Heart left ventricle (tissue), 13 donors: ENCODE measurements at regions not wholly inside any gene's neighbourhood (a gene's known extent, or its start where the extent isn't known, plus 50 kb on each side); places are given as distances from the start of the nearest gene placed in this dataset.

Experiments used
- POLR2A ChIP-seq, 2 donors: fragments of 450-650 bp; IDR thresholded peaks; one replicate each; pipeline ENCODE4 v1.6.1; 2017; ENCODE audit warnings: antibody characterized with exemption in 2 of 2, mild to moderate bottlenecking in 2 of 2, moderate library complexity in 2 of 2
- TF ChIP-seq, protein P1 (sequence below), 12 donors: fragments of 200-600 bp; sonication (generic) in 4 of 12; IDR thresholded peaks; one replicate each; pipeline versions ENCODE4 v1.5.0 to v1.8.0; 2018 to 2022; ENCODE audit warnings: antibody characterized with exemption in 12 of 12, mild to moderate bottlenecking in 5 of 12
- donor health status: ischemic (EF 13 %, LVEDD 7.1; RV severe dilation, severe dysfunction).
- donor health status: DM: no; HTN: yes; CAD: no.
- donor health status: DM: no; HTN: no; CAD: no.
- donor health status: ischemic (EF 25% LVEDD 6.9; RV normal size, moderate dysfunction).
- donor health status: ischemic (EF 25% LVEDD 5.7; RV mildly dilated, moderate dysfunction).
- donor health status: ischemic (EF 35%, LVEDD 5.7; RV mildly dilated, moderate dysfunction).
- donor health status: nonischemic (EF 11% LVEDD 7.7; RV severe dilation, severe dysfunction).
- donor health status: DM: yes; HTN: yes; CAD: no.
- donor health status: PGD.
- donor health status: ischemic (EF 29% LVEDD 5.4; RV normal size, mild dysfunction).
- donor health status: nonischemic (EF 23%, LVEDD 6.1; RV moderate dilation, normal function).

DNA sequence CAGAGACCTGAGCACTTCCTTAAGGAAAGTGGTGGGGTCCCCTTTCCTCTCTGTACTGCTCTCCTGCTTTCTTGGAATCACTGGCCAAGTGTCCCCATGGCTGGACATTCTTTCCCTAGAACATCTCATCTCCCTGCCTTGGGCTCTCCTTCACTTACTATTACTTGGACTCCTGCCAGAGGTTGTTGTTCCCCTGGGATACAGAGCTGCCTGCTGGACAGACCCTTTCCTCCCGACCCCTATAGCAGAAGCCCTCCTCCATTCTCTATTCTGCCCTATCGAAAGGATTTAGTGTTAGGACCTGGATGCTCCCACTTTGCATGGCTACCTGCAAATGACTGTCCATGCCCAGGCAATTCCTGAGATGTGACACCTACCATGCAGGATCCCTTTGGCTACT is 164.3 kb upstream of the PODXL start:
- TF ChIP-seq, protein P1, sequence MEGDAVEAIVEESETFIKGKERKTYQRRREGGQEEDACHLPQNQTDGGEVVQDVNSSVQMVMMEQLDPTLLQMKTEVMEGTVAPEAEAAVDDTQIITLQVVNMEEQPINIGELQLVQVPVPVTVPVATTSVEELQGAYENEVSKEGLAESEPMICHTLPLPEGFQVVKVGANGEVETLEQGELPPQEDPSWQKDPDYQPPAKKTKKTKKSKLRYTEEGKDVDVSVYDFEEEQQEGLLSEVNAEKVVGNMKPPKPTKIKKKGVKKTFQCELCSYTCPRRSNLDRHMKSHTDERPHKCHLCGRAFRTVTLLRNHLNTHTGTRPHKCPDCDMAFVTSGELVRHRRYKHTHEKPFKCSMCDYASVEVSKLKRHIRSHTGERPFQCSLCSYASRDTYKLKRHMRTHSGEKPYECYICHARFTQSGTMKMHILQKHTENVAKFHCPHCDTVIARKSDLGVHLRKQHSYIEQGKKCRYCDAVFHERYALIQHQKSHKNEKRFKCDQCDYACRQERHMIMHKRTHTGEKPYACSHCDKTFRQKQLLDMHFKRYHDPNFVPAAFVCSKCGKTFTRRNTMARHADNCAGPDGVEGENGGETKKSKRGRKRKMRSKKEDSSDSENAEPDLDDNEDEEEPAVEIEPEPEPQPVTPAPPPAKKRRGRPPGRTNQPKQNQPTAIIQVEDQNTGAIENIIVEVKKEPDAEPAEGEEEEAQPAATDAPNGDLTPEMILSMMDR (IDR thresholded peaks at IDR 0.05) = no peak
- TF ChIP-seq POLR2A (IDR thresholded peaks at IDR 0.05) = no peak
